SK-N-SH (cell line): ENCODE measurements at regions not wholly inside any gene's neighbourhood (a gene's known extent, or its start where the extent isn't known, plus 50 kb on each side); places are given as distances from the start of the nearest gene placed in this dataset.

Source experiments
- CTCF ChIP-seq: fragments of 200-600 bp; sonication (generic); IDR thresholded peaks from 2 replicates; pipeline ENCODE4 v1.6.1; 2017; ENCODE audit warnings: antibody characterized with exemption, mild to moderate bottlenecking, moderate library complexity
- ELF1 ChIP-seq: IDR thresholded peaks from 2 replicates; pipeline ENCODE4 v1.4.0; 2012
- EP300 ChIP-seq, 2 experiments: IDR thresholded peaks; 2 replicates each; pipeline versions ENCODE4 v1.4.0 to v1.6.1; 2012; ENCODE audit warnings: borderline replicate concordance in 1 of 2, low read depth in 1 of 2, low read length in 1 of 2
- EZH2phosphoT487 ChIP-seq: fragments of 200-600 bp; sonication (generic); IDR thresholded peaks from 2 replicates; pipeline ENCODE4 v1.6.1; 2017; ENCODE audit warnings: low read depth, mixed run types, mild to moderate bottlenecking, antibody characterized with exemption, moderate library complexity, borderline replicate concordance
- MEF2A ChIP-seq: IDR thresholded peaks from 2 replicates; pipeline ENCODE4 v1.4.0; 2012; ENCODE audit warnings: low read depth, borderline replicate concordance
- NFIC ChIP-seq: IDR thresholded peaks from 2 replicates; pipeline ENCODE4 v1.4.0; 2012; ENCODE audit warnings: borderline replicate concordance
- PBX3 ChIP-seq: IDR thresholded peaks from 2 replicates; pipeline ENCODE4; 2012
- RAD21 ChIP-seq: IDR thresholded peaks from 2 replicates; pipeline ENCODE4 v1.6.1; 2012; ENCODE audit warnings: mild to moderate bottlenecking, low read length
- TAF1 ChIP-seq: IDR thresholded peaks from 2 replicates; pipeline ENCODE4 v1.6.1; 2012; ENCODE audit warnings: low read depth, mild to moderate bottlenecking, low read length, moderate library complexity, borderline replicate concordance
- TF ChIP-seq, protein P1 (sequence below): IDR thresholded peaks from 2 replicates; pipeline ENCODE4 v1.6.1; 2012; ENCODE audit warnings: mild to moderate bottlenecking, low read depth, low read length, moderate library complexity

DNA sequence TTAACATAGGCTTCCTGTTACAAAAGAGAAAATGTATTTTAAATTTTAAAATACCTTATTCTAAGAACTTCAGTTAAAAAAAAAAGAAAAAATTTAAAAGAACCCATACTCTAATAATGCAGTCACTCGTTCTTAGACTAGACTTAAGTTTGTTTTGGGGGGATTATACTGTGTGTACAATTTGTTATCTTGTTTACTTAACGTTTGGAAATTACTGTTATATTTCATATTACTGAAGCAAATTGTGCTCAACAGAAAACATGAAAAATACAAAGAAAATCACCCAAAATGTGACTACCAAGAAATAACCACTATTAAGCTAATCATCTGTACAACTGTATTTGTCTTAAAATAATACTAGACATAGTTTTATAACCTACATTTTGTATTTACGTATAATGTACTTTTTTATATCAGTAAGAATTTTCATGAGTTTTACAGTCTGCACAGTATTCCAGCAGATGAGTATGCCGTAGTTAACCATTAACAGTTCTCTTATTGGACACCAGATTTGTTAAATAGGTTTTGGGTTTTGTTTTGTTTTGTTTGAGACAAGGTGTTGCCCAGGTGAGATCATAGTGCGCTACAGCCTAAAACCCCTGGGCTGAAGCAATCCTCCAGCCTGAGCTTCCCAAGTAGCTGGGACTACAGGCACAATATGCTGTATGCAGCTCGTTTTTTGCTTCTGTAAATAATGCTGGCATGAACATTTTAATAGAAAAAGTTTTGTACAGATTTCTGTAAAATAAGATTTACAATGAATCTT lies 88.8 kb upstream of the CHD2 start:
- no peak for TF ChIP-seq CTCF
- TF ChIP-seq EP300 (IDR thresholded peaks at IDR 0.05; ENCODE audit: borderline replicate concordance in 1 of 2, low read depth in 1 of 2, low read length in 1 of 2) = no peak
- no peak for TF ChIP-seq NFIC
- TF ChIP-seq, protein P1, sequence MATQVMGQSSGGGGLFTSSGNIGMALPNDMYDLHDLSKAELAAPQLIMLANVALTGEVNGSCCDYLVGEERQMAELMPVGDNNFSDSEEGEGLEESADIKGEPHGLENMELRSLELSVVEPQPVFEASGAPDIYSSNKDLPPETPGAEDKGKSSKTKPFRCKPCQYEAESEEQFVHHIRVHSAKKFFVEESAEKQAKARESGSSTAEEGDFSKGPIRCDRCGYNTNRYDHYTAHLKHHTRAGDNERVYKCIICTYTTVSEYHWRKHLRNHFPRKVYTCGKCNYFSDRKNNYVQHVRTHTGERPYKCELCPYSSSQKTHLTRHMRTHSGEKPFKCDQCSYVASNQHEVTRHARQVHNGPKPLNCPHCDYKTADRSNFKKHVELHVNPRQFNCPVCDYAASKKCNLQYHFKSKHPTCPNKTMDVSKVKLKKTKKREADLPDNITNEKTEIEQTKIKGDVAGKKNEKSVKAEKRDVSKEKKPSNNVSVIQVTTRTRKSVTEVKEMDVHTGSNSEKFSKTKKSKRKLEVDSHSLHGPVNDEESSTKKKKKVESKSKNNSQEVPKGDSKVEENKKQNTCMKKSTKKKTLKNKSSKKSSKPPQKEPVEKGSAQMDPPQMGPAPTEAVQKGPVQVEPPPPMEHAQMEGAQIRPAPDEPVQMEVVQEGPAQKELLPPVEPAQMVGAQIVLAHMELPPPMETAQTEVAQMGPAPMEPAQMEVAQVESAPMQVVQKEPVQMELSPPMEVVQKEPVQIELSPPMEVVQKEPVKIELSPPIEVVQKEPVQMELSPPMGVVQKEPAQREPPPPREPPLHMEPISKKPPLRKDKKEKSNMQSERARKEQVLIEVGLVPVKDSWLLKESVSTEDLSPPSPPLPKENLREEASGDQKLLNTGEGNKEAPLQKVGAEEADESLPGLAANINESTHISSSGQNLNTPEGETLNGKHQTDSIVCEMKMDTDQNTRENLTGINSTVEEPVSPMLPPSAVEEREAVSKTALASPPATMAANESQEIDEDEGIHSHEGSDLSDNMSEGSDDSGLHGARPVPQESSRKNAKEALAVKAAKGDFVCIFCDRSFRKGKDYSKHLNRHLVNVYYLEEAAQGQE = no peak
- TF ChIP-seq ELF1 = no peak
- no peak for TF ChIP-seq EZH2phosphoT487
- no peak for TF ChIP-seq MEF2A
- no peak for TF ChIP-seq TAF1
- TF ChIP-seq PBX3 = no peak
- TF ChIP-seq RAD21 = no peak
